Stomach (tissue), 4 donors: ENCODE measurements at regions not wholly inside any gene's neighbourhood (a gene's known extent, or its start where the extent isn't known, plus 50 kb on each side); places are given as distances from the start of the nearest gene placed in this dataset.

ENCODE experiments used
- POLR2A ChIP-seq, 4 donors: fragments of 450-650 bp; IDR thresholded peaks; one replicate each; pipeline ENCODE4 v1.6.1; 2016; ENCODE audit warnings: antibody characterized with exemption in 4 of 4, control low read depth in 2 of 4, mild to moderate bottlenecking in 1 of 4, moderate library complexity in 1 of 4
- POLR2AphosphoS5 ChIP-seq, 3 donors: sonication (generic); formaldehyde crosslinking; IDR thresholded peaks; one replicate each; pipeline ENCODE4 v1.6.1; 2016; ENCODE audit warnings: antibody characterized with exemption in 3 of 3
- TF ChIP-seq, protein P1 (sequence below), 7 experiments: fragments of 450-650 bp in 4 of 7; fragments of 200-600 bp in 3 of 7; sonication (generic) in 3 of 7; IDR thresholded peaks; one replicate each; pipeline ENCODE4 v1.5.1; 2016 to 2019; ENCODE audit warnings: antibody characterized with exemption in 7 of 7, control low read depth in 2 of 7, mild to moderate bottlenecking in 1 of 7

DNA sequence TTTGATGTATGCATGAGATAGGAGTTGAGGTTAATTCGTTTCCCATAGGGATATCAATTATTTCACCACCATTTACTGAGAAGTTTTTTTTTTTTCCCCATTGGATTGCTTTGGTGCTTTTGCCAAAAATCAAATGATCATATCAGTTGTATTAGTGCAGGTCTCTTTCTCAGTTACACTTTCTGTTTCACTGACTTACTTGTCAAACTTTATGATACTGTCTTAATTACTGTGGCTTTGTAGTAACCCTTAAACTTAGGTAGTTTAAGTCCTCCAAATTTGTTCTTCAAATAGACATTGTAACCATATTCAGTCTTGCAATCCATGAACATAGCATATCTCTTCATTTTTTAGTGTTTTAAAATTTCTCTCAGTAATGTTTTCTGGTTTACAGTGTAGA is 259.9 kb upstream of the SLCO3A1 start:
- TF ChIP-seq, protein P1, sequence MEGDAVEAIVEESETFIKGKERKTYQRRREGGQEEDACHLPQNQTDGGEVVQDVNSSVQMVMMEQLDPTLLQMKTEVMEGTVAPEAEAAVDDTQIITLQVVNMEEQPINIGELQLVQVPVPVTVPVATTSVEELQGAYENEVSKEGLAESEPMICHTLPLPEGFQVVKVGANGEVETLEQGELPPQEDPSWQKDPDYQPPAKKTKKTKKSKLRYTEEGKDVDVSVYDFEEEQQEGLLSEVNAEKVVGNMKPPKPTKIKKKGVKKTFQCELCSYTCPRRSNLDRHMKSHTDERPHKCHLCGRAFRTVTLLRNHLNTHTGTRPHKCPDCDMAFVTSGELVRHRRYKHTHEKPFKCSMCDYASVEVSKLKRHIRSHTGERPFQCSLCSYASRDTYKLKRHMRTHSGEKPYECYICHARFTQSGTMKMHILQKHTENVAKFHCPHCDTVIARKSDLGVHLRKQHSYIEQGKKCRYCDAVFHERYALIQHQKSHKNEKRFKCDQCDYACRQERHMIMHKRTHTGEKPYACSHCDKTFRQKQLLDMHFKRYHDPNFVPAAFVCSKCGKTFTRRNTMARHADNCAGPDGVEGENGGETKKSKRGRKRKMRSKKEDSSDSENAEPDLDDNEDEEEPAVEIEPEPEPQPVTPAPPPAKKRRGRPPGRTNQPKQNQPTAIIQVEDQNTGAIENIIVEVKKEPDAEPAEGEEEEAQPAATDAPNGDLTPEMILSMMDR (IDR thresholded peaks at IDR 0.05), result no peak
- TF ChIP-seq POLR2AphosphoS5 (IDR thresholded peaks at IDR 0.05) (no peak), POLR2A (IDR thresholded peaks at IDR 0.05) (no peak)
